HepG2 (cell line): ENCODE measurements at regions not wholly inside any gene's neighbourhood (a gene's known extent, or its start where the extent isn't known, plus 50 kb on each side); places are given as distances from the start of the nearest gene placed in this dataset.

Experiments used
- GPN1 ChIP-seq: sonication (generic); formaldehyde crosslinking; IDR thresholded peaks from 2 replicates; pipeline ENCODE4 v1.5.1; 2020; ENCODE audit warnings: missing genetic modification reagents, borderline replicate concordance
- GZF1 ChIP-seq: sonication (generic); formaldehyde crosslinking; IDR thresholded peaks from 2 replicates; pipeline ENCODE4 v1.5.1; 2020; ENCODE audit warnings: mild to moderate bottlenecking, missing genetic modification reagents
- HOXA3 ChIP-seq: sonication (generic); formaldehyde crosslinking; IDR thresholded peaks from 2 replicates; pipeline ENCODE4 v1.5.0; 2020; ENCODE audit warnings: missing genetic modification reagents
- MAF1 ChIP-seq: sonication (generic); formaldehyde crosslinking; IDR thresholded peaks from 2 replicates; pipeline ENCODE4 v1.5.0; 2020; ENCODE audit warnings: missing genetic modification reagents, borderline replicate concordance
- MYPOP ChIP-seq: sonication (generic); formaldehyde crosslinking; IDR thresholded peaks from 2 replicates; pipeline ENCODE4 v1.8.1; 2023; ENCODE audit warnings: mild to moderate bottlenecking, moderate library complexity, missing genetic modification reagents
- NFE2L2 ChIP-seq: fragments of 150-350 bp; IDR thresholded peaks from 2 replicates; pipeline ENCODE4 v1.6.1; 2014; ENCODE audit warnings: low read length
- NFKB2 ChIP-seq: sonication (generic); formaldehyde crosslinking; IDR thresholded peaks from 2 replicates; pipeline ENCODE4 v1.4.0; 2020; ENCODE audit warnings: missing genetic modification reagents, borderline replicate concordance
- PAX8 ChIP-seq: sonication (generic); formaldehyde crosslinking; IDR thresholded peaks from 2 replicates; pipeline ENCODE4 v1.8.0; 2022; ENCODE audit warnings: mild to moderate bottlenecking, missing genetic modification reagents, borderline replicate concordance
- POLR2A ChIP-seq, 2 experiments: IDR thresholded peaks; 2 replicates each; pipeline ENCODE4 v1.6.1; 2011; ENCODE audit warnings: low read depth in 2 of 2, low read length in 2 of 2, mild to moderate bottlenecking in 1 of 2, moderate library complexity in 1 of 2; ENCODE audit not compliant: insufficient read depth in 1 of 2
- RCOR2 ChIP-seq: IDR thresholded peaks from 2 replicates; pipeline ENCODE4 v1.6.1; 2016; ENCODE audit warnings: missing biosample characterization, missing genetic modification reagents
- REL ChIP-seq: sonication (generic); formaldehyde crosslinking; conservative IDR thresholded peaks from 2 replicates; pipeline ENCODE4 v1.8.0; 2022; ENCODE audit warnings: mild to moderate bottlenecking, missing genetic modification reagents, moderate library complexity
- RELA ChIP-seq: sonication (generic); formaldehyde crosslinking; IDR thresholded peaks from 2 replicates; pipeline ENCODE4 v1.4.0; 2020; ENCODE audit warnings: missing genetic modification reagents
- SUZ12 ChIP-seq: fragments of 150-350 bp; IDR thresholded peaks from 2 replicates; pipeline ENCODE4 v1.6.1; 2014; ENCODE audit warnings: low read depth, low read length
- TEAD2 ChIP-seq: sonication (generic); formaldehyde crosslinking; IDR thresholded peaks from 2 replicates; pipeline ENCODE4 v1.9.0; 2021; ENCODE audit warnings: missing genetic modification reagents
- ZNF138 ChIP-seq: sonication (generic); formaldehyde crosslinking; IDR thresholded peaks from 2 replicates; pipeline ENCODE4 v1.5.0; 2020; ENCODE audit warnings: mild to moderate bottlenecking, low read depth, missing genetic modification reagents
- ZNF383 ChIP-seq: sonication (generic); formaldehyde crosslinking; IDR thresholded peaks from 2 replicates; pipeline ENCODE4 v1.4.0; 2020; ENCODE audit warnings: missing genetic modification reagents, mild to moderate bottlenecking, borderline replicate concordance
- ZNF609 ChIP-seq: sonication (generic); formaldehyde crosslinking; IDR thresholded peaks from 2 replicates; pipeline ENCODE4 v1.4.0; 2020; ENCODE audit warnings: mild to moderate bottlenecking, missing genetic modification reagents, borderline replicate concordance
- ZXDC ChIP-seq: sonication (generic); formaldehyde crosslinking; IDR thresholded peaks from 2 replicates; pipeline ENCODE4 v1.5.0; 2020; ENCODE audit warnings: mild to moderate bottlenecking, missing genetic modification reagents
- TF ChIP-seq, protein P1 (sequence below): sonication (generic); formaldehyde crosslinking; IDR thresholded peaks from 2 replicates; pipeline ENCODE4 v1.5.0; 2020; ENCODE audit warnings: mild to moderate bottlenecking, missing genetic modification reagents

GRCh38 chr2:203650860-203651613 lies 55.4 kb upstream of the CD28 start (continued):
- TF ChIP-seq ZXDC (no peak), RELA (CRISPR knock-in tag) (0 out of 2 replicates have a peak, but pooled peaks have one; percentile 69), PAX8 (no peak), NFKB2 (CRISPR knock-in tag) (no peak), NFE2L2 (no peak), GZF1 (CRISPR knock-in tag) (peak; percentile 61; the same call in 1 of the 2 replicates), ZNF609 (no peak; the same call in 1 of the 2 replicates), HOXA3 (CRISPR knock-in tag) (peak; percentile 90), MYPOP (CRISPR knock-in tag) (no peak; the same call in 1 of the 2 replicates), SUZ12 (no peak), REL (CRISPR knock-in tag) (no peak), TEAD2 (CRISPR knock-in tag) (no peak), MAF1 (CRISPR knock-in tag) (no peak), ZNF383 (no peak), RCOR2 (CRISPR knock-in tag) (no peak; the same call in 1 of the 2 replicates), GPN1 (CRISPR knock-in tag) (no peak), POLR2A (IDR thresholded peaks at IDR 0.05; ENCODE audit: insufficient read depth in 1 of 2, low read depth in 2 of 2, low read length in 2 of 2) (peak in 1 of 2 experiments; percentile 62; a peak in 2 of 4 replicates), ZNF138 (no peak; the same call in 1 of the 2 replicates)
- TF ChIP-seq, protein P1, sequence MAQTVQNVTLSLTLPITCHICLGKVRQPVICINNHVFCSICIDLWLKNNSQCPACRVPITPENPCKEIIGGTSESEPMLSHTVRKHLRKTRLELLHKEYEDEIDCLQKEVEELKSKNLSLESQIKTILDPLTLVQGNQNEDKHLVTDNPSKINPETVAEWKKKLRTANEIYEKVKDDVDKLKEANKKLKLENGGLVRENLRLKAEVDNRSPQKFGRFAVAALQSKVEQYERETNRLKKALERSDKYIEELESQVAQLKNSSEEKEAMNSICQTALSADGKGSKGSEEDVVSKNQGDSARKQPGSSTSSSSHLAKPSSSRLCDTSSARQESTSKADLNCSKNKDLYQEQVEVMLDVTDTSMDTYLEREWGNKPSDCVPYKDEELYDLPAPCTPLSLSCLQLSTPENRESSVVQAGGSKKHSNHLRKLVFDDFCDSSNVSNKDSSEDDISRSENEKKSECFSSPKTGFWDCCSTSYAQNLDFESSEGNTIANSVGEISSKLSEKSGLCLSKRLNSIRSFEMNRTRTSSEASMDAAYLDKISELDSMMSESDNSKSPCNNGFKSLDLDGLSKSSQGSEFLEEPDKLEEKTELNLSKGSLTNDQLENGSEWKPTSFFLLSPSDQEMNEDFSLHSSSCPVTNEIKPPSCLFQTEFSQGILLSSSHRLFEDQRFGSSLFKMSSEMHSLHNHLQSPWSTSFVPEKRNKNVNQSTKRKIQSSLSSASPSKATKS (CRISPR knock-in tag), result peak; percentile 90
